NCI-H2029 (cell line): ENCODE measurements at regions not wholly inside any gene's neighbourhood (a gene's known extent, or its start where the extent isn't known, plus 50 kb on each side); places are given as distances from the start of the nearest gene placed in this dataset.
A peak's percentile ranks its signal among the peaks of the same experiment; 100 is the strongest.

Source experiments
- DNase-seq: peaks from one replicate; lab custom pipeline; 2025; lab: John Stamatoyannopoulos, UW

DNA sequence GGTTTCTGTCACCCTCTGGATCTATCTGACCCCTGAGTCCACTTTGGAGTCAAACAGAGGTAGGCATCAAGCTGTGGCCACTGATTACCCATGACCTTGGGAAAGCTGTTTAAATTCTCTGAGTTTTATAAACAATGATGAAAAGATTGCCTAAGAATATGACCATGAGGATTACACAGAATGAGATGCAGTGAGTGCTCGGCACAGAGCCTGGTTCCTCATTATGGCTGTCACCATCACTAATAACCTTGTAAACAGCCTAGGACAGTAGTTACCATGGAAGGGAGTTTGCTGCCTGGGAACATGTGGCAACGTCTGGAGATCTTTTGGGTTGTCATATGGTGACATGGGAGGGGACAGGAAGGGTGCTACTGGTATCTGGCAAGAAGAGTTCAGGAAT is 248.3 kb upstream of the KAZN start:
- DNase-seq, result no peak

DNA sequence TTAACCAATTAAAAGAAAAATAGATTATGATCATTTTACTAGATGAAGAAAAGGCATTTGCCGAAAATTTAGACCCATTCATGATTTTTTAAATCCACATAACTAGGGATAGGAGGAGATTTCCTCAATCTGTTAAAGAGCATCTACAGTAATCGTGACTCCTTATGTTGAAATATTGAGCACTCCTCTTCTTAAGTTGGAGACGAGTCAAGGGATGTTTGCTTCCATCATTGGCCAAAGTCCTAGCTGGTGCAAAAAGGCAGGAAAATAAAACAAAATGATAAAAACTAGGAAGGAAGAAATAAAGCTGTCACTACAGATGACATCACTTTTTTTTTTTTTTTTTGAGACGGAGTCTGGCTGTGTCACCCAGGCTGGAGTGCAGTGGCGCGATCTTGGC is 245.6 kb upstream of the KAZN start:
- DNase-seq, result no peak

DNA sequence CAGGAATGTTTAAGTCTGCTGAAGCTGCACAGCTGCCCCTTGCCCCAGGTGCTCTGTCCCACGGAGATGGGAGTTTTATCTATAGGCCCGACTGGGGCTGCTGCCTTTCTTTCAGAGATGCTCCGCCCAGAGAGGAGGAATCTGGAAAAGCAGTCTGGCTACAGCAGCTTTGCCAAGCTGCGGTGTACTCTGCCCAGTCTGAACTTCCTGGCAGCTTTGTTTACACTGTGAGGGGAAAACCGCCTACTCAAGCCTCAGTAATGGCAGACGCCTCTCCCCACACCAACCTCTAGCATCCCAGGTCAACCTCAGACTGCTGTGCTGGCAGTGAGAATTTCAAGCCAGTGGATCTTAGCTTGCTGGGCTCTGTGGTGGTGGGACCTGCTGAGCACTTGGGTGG is 237.5 kb upstream of the KAZN start:
- DNase-seq, result peak; percentile 44

DNA sequence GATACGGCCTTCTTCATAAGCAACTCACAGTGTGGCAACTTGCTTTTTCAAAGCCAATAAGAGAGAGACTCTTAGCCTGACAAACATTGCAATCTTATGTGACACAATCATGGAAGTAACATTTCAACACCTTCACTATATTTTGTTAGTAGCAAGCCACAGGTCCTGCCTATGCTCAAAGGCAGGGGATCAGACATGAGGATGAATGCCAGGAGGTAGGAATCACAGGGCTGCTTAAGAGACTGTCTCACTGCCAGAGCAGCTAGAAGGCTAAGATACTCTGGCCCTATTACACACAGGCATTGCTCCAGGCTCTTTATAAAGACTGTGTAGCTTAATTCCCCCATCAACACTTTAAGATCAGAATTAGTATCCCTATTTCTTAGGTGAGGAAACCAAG is 236.2 kb upstream of the KAZN start:
- no peak for DNase-seq

DNA sequence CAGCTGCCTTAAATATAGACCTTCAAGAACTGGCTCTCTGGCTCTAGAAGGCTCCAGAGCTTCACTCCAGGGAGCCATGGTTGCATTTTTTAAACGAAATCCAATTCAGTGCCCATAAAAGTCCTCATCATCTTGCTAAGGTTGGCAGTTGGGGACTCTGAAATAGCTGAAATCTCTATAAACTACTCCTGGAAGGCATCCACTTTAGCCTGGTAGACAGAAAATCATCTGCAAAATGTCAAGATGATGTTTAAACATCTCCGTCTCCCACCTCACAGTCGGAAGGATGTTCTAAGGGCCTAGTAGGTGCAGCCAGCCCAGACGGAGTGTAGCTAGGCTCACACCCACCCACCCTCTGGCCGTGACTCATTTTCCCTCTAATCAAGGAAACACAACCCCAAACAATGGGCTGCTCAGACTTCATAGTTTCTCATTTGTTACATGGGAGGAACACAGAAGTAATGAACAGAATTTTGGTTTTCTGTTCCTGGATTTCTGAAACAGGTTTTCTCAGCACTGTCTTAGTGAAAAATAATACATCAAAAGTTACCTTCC is 235.4 kb upstream of the KAZN start:
- no peak for DNase-seq

DNA sequence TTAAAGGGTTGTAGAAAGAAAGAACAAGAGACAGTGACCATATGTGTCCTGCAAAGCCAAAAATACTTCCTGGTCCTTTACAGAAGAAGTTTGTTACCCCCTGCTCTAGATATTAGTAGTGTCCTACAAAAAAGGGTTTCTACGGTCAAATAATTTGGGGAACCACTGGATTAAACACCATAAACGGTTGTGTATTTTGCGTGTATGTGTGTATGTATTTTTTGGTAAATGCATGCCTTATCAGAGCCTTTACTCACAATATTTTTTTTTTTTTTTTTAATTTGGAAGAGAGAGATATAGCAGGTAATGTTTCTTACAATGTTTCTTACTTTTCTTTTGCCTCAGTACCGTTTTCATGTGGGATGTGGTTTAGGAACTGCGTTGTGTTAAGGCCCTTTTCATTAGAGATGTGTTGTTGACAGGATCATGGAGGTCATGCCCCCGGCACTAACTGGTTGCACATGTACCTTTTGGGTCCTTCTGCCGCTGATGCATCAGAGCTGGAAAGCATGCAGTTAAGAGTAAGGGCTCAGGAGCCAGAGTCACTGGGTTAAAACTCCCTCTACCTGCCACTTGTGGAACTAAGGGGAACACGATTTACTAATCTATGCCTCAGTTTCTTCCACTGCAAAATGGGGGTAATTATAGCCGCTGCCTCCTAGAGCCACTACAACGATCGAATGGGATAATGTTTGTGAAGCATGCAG is 234.6 kb upstream of the KAZN start:
- no peak for DNase-seq

DNA sequence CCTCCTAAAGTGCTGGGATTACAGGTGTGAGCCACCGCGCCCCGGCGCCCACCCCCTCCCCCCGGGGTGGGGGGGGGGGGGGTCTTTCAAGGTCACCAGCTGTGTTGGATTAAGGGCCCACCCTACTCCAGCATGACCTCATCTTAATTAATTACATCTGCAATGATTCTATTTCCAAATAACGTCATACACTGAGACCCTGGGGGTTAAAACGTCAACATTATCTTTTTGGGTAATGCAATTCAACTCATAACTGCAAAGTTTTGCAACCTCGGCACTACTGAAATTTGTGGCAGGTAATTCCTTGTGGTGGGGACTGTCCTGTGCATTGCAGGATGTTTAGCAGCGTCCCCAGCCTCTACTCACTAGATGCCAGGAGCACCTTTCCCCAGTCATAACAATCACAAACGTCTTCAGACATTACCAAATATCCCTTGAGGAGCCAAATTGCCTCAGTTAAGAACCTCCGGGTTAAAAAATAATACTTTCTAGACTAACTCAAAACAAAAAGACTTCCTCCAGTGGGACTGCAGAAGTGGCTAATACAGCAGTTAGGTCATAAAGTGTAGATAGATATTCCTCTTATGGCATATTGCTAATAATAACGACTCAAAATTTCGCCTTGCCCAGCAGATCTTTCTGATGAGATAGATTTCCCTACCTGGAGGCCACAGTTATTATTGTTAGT is 233.0 kb upstream of the KAZN start:
- no peak for DNase-seq

DNA sequence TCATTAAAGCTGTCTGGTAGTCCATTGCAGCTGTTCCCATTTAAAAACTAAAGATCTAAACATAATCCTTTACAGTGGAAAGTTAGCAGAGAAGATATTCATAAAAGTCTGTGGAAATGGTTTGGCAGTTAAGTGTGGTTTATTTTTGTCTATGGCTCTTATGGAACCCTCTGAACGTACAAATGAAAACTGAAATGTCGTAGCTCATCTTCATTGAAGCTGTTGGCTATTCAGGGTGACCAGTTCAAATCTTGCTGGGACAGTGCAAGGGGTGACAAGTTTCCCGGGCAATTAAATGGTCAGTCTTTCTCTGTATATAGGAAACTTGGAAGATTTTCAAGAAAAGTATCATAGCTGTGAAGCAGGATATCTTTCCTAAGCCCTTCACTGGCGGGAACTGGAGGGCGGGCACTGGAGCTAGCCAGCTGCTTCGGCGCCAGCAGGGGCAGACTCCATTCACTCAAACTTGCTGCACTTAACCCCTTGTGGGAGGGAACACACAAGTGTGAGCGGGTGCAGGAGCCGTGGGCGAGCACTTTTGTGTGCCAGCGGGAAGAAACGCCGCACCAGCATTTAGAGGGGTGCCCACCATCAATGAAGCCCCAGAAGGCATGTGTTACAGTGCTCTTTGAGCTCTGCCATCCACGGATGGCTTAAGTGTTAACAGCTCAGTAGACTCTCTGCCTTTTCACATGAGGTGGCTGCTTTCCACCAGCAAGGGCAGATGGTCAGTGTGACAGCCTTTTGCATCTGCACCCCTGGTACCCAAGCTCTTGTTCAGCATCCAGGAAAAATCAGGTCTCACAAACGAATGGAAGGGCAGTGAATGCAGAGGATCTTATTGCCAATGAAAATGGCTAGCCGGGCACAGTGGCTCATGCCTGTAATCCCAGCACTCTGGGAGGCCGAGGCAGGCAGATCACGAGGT is 232.1 kb upstream of the KAZN start:
- DNase-seq, result peak; percentile 8

DNA sequence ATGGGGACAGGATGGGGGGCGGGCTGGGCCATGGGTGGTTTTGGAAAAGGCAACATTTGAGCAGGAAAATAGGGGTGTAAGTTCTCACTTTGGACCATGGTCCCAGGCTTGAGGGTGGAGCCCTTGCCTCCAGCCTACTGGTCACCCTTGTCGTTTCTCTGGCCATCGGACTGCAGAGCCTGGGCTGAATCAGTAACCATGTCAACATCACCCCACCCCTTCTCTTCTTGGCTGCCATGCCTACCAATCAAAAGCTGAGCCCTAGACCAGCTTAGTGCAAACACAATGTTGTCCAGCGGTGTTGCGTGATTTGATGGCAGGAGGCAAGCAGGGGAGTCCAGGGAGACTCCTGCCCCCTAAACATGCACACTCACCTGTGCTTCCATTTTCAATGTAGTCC is 231.0 kb upstream of the KAZN start:
- DNase-seq, result no peak

DNA sequence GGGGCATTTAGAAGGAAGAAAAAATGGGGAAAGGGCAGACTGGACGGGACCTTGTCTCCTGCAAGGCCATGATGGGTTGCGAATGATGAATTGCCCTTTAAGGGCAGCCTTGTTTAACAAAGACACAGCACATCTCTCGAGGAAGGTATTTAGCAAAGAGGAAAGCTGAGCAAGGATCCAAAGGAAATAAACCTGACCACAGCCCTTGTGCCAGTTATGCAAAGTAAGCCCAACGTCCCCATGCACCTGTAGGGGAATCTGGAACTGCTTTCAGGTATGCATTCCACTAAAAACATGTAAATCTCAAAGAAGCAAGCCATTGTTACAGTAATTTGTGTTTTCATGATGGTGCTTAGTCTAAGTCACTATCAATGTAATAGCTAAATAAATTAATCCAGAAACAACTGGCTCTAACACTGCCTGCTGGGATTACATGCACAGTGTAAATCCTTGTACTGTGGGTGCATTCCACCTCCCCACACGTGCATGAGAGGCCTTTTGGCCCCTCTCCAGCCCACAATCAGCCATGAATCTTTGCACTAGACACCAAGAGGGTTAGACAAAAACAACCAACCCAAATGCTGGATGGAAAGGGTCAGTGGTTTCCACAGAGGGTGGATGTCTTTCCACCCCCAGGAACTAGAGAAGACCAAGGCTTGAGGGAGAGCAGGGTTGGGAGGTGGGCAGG is 228.8 kb upstream of the KAZN start:
- no peak for DNase-seq

DNA sequence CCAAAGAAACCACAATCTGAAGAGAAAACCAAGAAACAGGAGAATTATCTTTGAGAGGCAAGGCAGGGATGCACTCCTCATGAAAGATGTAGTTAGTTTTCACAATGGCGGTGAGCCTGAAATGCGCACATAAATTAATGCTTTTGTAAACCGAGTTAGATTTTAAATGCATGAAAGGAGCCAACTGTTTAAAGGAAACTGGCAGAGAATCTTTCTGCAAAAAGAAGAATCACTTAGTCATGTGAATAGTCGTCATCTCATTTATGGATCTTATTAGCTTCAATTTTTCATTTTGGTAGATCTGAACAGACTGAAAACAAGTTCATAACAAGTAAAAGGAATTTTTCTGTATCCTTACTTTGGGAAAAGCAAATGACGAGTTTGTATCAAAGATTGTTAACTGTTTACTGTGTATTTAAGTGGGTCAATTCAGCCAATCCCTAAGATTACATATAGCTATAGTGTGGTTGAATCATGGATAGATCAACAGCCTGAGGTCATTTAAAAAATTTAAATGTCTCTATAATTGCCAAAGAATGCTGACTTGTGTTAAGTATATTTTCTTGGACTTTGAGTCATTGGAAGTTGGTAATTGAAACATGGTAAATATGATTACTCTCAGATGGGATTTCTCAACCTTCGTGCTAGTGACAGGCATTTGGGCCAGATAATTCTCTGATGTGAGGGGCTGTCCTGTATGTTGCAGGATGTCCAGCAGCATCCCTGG is 226.6 kb upstream of the KAZN start:
- DNase-seq, result no peak

DNA sequence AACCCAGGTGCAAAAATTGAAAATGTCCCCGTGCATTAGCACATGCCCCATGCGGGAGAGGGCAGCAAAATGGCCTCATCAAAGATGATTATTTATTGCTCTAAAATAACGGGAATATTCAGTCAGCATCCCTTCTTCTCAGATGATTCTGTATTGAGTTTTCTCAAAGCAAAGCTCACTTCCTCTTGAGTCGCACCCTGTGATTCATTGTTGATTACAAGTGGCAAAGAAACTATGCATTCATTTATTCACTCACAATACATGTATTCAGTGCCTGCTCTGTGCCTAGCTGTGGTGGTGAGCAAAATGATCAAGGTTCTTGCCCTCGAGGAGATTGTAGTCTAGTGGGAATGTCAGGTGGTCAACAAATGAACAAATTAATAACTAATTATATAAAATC is 226.0 kb upstream of the KAZN start:
- DNase-seq, result no peak

DNA sequence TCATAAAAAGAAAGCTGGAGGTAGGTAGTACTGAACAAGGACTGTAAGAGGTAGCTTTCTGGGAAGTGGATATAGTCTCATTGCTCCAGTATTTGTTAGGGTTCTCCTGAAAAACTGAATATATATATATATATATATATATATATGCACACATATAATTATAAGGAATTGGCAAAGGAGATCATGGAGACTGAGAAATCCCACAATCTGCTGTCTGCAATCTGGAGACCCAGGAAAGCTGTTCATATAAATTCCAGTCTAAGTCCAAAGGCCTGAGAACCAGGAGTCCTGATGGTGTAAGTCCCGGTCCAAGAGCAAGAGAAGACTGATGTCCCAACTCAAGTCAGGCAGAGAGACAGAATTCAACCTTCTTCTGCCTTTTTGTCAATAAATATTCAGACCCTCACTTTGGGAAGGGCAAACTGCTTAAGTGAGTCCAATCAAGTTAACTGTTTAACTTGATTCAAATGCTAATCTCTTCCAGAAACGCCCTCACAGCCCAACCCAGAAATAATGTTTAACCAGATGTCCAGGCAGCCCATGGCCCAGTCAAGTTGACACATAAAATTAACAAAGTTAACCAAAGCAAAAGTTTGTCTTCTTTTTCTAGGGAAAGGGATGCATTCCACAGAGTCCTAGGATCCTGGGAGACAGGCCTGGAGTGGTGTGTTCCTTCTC is 225.3 kb upstream of the KAZN start:
- DNase-seq, result no peak

DNA sequence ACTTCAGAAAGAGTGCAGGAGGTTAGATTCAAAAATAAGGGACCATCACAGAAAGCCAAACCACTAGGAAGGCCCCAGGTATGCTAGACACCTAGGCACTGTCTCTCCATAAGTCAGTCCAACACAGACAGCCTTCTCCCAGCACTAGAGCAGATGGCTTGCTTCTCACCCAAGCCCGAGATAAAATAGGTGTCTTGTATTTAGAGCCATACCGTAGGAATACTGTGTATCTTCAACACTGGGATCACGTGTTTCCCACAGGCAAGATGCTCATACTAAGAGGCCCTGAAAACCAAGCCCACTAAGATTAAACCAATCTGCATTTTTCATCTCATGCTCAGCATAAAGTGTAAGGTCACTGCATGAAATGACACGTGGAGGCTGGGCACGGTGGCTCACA is 223.3 kb upstream of the KAZN start:
- no peak for DNase-seq

DNA sequence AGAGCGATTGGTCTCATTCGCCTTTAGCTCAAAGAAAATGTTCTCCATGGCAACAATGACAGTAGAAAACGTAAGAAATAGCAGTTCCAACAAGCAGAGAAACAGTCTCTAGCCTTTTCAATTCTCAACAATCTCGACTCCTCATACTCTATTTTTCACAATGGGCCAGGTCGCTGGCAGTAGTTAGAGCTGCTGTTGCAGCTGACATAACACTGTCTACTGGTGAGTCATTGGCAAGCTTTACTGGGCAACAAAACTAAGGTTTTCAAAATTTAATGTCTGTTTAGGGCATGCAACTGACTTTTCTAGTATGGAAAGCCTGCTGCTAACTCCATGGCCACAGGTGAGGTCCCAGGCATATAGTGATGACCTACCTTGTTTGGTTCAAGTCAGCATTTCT is 221.1 kb upstream of the KAZN start:
- no peak for DNase-seq

DNA sequence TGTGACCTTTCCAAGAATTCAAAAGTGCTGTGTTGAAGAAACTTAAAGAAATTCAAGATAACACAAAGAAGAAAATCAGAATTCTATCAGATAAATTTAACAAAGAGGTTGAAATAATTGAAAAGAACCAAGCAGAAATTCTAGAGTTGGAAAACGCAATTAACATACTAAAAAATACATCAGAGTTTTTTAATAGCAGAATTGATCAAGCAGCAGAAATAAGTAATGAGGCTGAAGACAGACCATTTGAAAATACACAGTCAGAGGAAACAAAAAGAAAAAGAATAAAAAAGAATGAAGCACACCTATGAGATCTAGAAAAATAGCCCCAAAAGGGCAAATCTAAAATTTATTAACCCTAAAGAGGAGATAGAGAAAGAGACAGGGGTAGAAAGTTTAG is 218.1 kb upstream of the KAZN start:
- DNase-seq, result no peak

DNA sequence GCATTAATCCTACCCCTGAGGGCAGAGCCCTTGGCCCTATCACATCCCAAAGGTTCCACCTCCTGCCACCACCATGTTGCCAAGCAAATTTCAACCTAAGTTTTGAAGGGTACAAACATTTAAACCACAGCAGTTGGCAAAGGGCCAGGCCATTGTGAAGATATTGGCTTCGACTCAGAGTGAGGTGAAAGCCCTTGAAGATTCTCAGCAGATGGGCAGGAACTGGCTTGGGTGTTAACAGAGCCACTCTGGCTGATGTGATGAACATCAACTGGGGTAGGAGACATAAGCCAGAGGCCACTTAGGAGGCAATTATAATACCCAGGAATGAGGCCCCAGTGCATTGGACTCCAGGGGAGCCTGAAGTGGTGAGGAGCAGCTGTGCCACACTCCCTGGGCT is 207.7 kb upstream of the KAZN start:
- peak; percentile 16 for DNase-seq

DNA sequence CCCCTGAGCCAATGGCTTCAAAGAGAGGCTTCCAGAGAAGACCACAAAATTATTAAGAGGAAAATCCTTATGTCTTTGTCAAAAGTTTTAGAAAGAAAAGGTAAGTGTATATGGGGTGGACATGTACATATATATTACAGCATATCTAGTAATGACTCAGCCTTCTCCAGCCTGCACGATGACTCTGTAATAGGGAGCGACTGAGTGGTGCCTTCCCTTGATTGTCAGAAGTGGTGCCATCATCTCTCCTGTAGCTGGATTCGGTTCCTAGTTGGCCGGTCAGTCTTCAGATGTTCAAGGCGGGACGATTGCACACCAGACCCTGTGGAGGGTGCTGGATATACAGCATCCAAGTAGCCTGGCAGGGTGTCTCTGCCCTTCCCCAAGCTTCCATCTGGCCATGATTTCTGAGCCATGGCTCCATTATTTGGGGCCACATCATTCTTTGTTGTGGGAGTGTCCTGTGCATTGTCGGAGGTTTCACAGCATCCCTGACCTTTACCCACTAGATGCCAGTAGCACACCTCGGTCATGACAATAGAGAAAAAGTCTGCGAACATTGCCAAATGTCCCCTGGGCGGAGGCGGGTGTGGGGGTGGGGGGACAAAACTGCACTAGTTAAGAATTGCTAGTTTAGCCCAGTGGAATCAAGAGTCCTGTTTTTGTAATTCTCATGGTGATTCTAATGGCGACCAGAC is 206.2 kb upstream of the KAZN start:
- no peak for DNase-seq

DNA sequence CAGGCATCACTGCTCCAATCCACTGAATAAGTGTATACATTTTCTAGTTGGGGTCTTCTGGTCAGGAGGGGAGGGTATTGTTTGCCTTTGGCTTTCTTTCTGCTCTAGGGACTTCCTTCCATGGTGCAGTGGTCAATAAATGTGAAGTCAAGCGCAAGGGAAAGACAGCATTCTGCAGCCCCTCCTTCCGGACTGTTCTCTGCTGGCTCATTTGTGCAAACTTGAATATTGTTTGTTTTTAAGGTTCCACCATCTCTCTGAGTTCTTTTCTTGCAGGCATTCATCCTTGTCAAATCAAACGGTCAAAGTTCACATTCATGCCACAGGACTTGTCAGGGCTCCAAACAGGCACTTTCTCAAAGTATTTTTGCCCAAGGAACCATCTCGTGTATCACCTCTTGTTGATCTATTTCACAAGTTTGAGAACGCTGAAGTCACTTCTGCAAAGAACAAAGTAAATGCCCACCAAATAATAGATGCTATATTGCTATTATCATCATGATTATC is 205.6 kb upstream of the KAZN start:
- no peak for DNase-seq

DNA sequence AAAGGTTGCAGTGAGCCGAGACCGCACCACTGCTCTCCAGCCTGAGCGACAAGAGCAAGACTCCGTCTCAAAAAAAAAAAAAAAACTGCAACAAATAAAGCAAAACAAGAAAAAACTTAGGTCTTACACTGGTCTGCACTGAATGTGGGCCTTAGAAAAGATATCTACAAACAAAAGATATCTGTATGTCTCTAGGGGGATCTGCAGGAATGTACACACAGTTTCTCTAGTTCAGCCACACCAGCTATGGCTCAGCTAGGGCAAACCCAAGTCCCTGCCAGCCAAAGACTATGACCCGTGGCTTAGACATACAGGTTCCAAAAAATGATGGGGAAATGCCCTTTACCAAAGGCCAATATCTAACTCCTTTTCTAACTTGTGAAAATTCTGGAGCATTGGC is 202.4 kb upstream of the KAZN start:
- no peak for DNase-seq
